T-cell (primary cell): ENCODE measurements at regions not wholly inside any gene's neighbourhood (a gene's known extent, or its start where the extent isn't known, plus 50 kb on each side); places are given as distances from the start of the nearest gene placed in this dataset.

Experiments used
- ATAC-seq, 4 experiments: fragments of 200-7000 bp in 3 of 4; fragments of 150-1000 bp in 1 of 4; cut with Tn5 transposase; replicated peaks in 1 of 4; 1 replicate in 3 of 4; 2 replicates in 1 of 4; pipeline ENCODE4 v1.10.0; 2021; ENCODE audit warnings: moderate library complexity in 3 of 4, mild to moderate bottlenecking in 2 of 4, moderate number of reproducible peaks in 1 of 4
- CTCF ChIA-PET, 2 donors: fragments of 300-600 bp; sonication (Branson Sonifier 250); formaldehyde crosslinking; loops; one replicate each; lab custom pipeline; 2022; ENCODE audit warnings: antibody characterized with exemption in 2 of 2; lab: Charles Lee
- POLR2A ChIA-PET, 2 donors: fragments of 300-600 bp; sonication (Branson Sonifier 250); formaldehyde crosslinking; loops; one replicate each; lab custom pipeline; 2022; ENCODE audit warnings: antibody characterized with exemption in 2 of 2; lab: Charles Lee
- DNase-seq, 35 experiments: peaks; one replicate each; pipeline versions ENCODE4 v3.0.0 to v3.0.0-alpha.2; 2013 to 2023
- H3K27ac ChIP-seq: one replicate; pipeline ENCODE4 v1.5.1; 2013; ENCODE audit warnings: low read length
- H3K27me3 ChIP-seq, 2 experiments: replicated peaks in 1 of 2; 1 replicate in 1 of 2; 2 replicates in 1 of 2; pipeline versions ENCODE4 v1.6.1 to v1.7.0; 2013; ENCODE audit warnings: low read length in 1 of 2, mixed read lengths in 1 of 2; ENCODE audit not compliant: control insufficient read depth in 2 of 2, insufficient read depth in 2 of 2; ENCODE audit errors: extremely low read depth in 1 of 2
- H3K36me3 ChIP-seq, 2 donors: 1 replicate in 1 of 2; 2 replicates in 1 of 2; pipeline versions ENCODE4 v1.6.1 to v1.7.0; 2013; ENCODE audit warnings: low read length in 1 of 2; ENCODE audit not compliant: control insufficient read depth in 2 of 2, insufficient read depth in 1 of 2; ENCODE audit errors: extremely low read depth in 1 of 2
- H3K4me1 ChIP-seq, 2 experiments: 1 replicate in 1 of 2; 2 replicates in 1 of 2; pipeline versions ENCODE4 v1.6.1 to v1.7.0; 2013; ENCODE audit warnings: low read length in 2 of 2, mixed read lengths in 1 of 2; ENCODE audit not compliant: insufficient read depth in 2 of 2, control insufficient read depth in 1 of 2; ENCODE audit errors: extremely low read depth in 1 of 2
- H3K4me3 ChIP-seq, 2 donors: 1 replicate in 1 of 2; 2 replicates in 1 of 2; pipeline versions ENCODE4 v1.5.1 to v1.7.0; 2013; ENCODE audit warnings: mild to moderate bottlenecking in 2 of 2, low read length in 1 of 2, moderate library complexity in 1 of 2; ENCODE audit not compliant: control insufficient read depth in 1 of 2; ENCODE audit errors: extremely low read depth in 1 of 2
- H3K9me3 ChIP-seq: 2 replicates; pipeline ENCODE4 v1.7.0; 2013
- H3K27ac Mint-ChIP-seq, 2 donors: one replicate each; pipeline ENCODE4 v1.8.0; 2020 to 2021; ENCODE audit warnings: mild to moderate bottlenecking in 2 of 2, mixed read lengths in 2 of 2
- H3K27me3 Mint-ChIP-seq, 2 donors: one replicate each; pipeline ENCODE4 v1.8.0; 2021 to 2022; ENCODE audit warnings: mixed read lengths in 2 of 2
- H3K36me3 Mint-ChIP-seq: one replicate; pipeline ENCODE4 v1.8.0; 2021; ENCODE audit warnings: mixed read lengths
- H3K4me1 Mint-ChIP-seq, 3 donors: one replicate each; pipeline ENCODE4 v1.8.0; 2020 to 2022; ENCODE audit warnings: mixed read lengths in 3 of 3, mild to moderate bottlenecking in 1 of 3
- H3K4me3 Mint-ChIP-seq, 3 donors: one replicate each; pipeline ENCODE4 v1.8.0; 2020 to 2022; ENCODE audit warnings: mild to moderate bottlenecking in 3 of 3, mixed read lengths in 3 of 3, moderate library complexity in 3 of 3
- H3K9me3 Mint-ChIP-seq, 3 donors: one replicate each; pipeline ENCODE4 v1.8.0; 2020 to 2022; ENCODE audit warnings: mixed read lengths in 3 of 3
- WGBS: methylation state at CpG from one replicate; pipeline ENCODE4 v1.1.5; 2013; ENCODE audit warnings: missing lambda C conversion rate; ENCODE audit not compliant: insufficient coverage; 5-methylcytosine and 5-hydroxymethylcytosine counted together

- no peaks in the 10 kb centered on the region for H3K4me1 ChIP-seq
- DNase-seq (no peak), ATAC-seq (no peak)
- ChIA-PET POLR2A (no interaction called here), CTCF (no interaction called here)
- Mint-ChIP-seq H3K9me3 (no peaks in the 10 kb centered on the region), H3K4me3 (no peak overlapping the region), H3K27me3 (peaks cover 19 to 22% of the 10 kb centered on the region in 2 donors), H3K27ac (no peak overlapping the region), H3K36me3 (no peaks in the 10 kb centered on the region), H3K4me1 (peaks cover 2 to 6% (median 5%) of the 10 kb centered on the region in 3 donors)
- H3K4me3 ChIP-seq, result no peak overlapping the region
- 56% methylated on average over 8 of the region's 9 CpGs for WGBS
- H3K9me3 ChIP-seq, result no peaks in the 10 kb centered on the region
- H3K36me3 ChIP-seq, result no peaks in the 10 kb centered on the region
- peaks cover 0 to 44% of the 10 kb centered on the region in 2 experiments for H3K27me3 ChIP-seq
- H3K27ac ChIP-seq, result no peak overlapping the region
Measured at GRCh38 chr12:111201036-111201435, 167.9 kb downstream of the PHETA1 start.

- ChIA-PET POLR2A (no interaction called here), CTCF (no interaction called here)
- peaks cover 15 to 31% of the 10 kb centered on the region in 2 donors for H3K27me3 Mint-ChIP-seq
- no peaks in the 10 kb centered on the region for H3K36me3 ChIP-seq
- peaks cover 0 to 50% of the 10 kb centered on the region in 2 experiments for H3K27me3 ChIP-seq
- H3K36me3 Mint-ChIP-seq, result no peaks in the 10 kb centered on the region
- H3K27ac ChIP-seq, result no peak overlapping the region
- H3K4me1 Mint-ChIP-seq, result peaks cover under 1 to 6% (median 2%) of the 10 kb centered on the region in 3 donors
- no peak overlapping the region for H3K4me3 Mint-ChIP-seq
- H3K4me3 ChIP-seq, result no peak overlapping the region
- ATAC-seq (no peak), DNase-seq (no peak)
- H3K9me3 Mint-ChIP-seq, result no peaks in the 10 kb centered on the region
- H3K4me1 ChIP-seq, result no peaks in the 10 kb centered on the region
- H3K9me3 ChIP-seq, result no peaks in the 10 kb centered on the region
- no peak overlapping the region for H3K27ac Mint-ChIP-seq
- WGBS, result 92% methylated on average over 4 of the region's 6 CpGs
Measured at GRCh38 chr12:111197376-111197944, 171.4 kb downstream of the PHETA1 start.

GRCh38 chr12:111196532-111196931 lies 172.4 kb downstream of the PHETA1 start:
- H3K4me3 ChIP-seq, result no peak overlapping the region
- DNase-seq (no peak), ATAC-seq (no peak)
- H3K4me1 ChIP-seq, result no peaks in the 10 kb centered on the region
- Mint-ChIP-seq H3K27me3 (peaks cover 13 to 30% of the 10 kb centered on the region in 2 donors), H3K4me3 (no peak overlapping the region), H3K36me3 (no peaks in the 10 kb centered on the region), H3K27ac (no peak overlapping the region), H3K4me1 (peaks cover 0 to 2% (median 0%) of the 10 kb centered on the region in 3 donors), H3K9me3 (no peaks in the 10 kb centered on the region)
- CTCF ChIA-PET, result no interaction called here
- no peaks in the 10 kb centered on the region for H3K9me3 ChIP-seq
- H3K27ac ChIP-seq, result no peak overlapping the region
- peaks cover 0 to 50% of the 10 kb centered on the region in 2 experiments for H3K27me3 ChIP-seq
- no peaks in the 10 kb centered on the region for H3K36me3 ChIP-seq
- POLR2A ChIA-PET, result no interaction called here
- no CpG with 5 or more reads among the region's 5 CpGs for whole genome bisulfite sequencing

DNA sequence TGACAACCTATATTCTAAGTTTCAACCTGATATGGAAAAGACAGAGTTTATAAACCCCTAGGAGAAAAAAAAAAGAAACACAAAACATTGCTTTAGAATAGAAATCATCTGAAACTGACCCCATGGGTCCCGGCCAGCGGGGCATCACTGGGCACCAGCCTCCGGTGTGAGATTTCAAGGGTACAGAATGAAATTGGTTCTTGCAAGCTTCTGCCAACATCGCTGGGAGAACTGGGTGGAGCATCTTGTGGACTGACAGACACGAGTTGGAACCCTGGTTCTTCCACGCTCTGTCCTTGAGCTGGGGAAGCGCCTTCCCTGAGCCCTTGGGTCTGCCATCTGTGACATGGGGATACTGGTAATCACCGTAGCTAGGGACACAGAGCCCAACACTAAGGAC lies 173.6 kb downstream of the PHETA1 start:
- Histone ChIP-seq H3K36me3 (no peaks in the 10 kb centered on the region), H3K4me1 (no peaks in the 10 kb centered on the region), H3K4me3 (no peak overlapping the region), H3K27ac (no peak overlapping the region), H3K9me3 (no peaks in the 10 kb centered on the region), H3K27me3 (peaks cover 0 to 47% of the 10 kb centered on the region in 2 experiments)
- H3K27me3 Mint-ChIP-seq, result peaks cover 4 to 26% of the 10 kb centered on the region in 2 donors
- no peaks in the 10 kb centered on the region for H3K4me1 Mint-ChIP-seq
- ChIA-PET CTCF (no interaction called here), POLR2A (no interaction called here)
- ATAC-seq (no peak), DNase-seq (no peak)
- no peak overlapping the region for H3K4me3 Mint-ChIP-seq
- H3K27ac Mint-ChIP-seq, result no peak overlapping the region
- no peaks in the 10 kb centered on the region for H3K9me3 Mint-ChIP-seq
- WGBS, result 80% methylated on average over 8 of the region's 8 CpGs
- H3K36me3 Mint-ChIP-seq, result no peaks in the 10 kb centered on the region

GRCh38 chr12:111194703-111195051 lies 174.2 kb downstream of the PHETA1 start:
- no peak overlapping the region for H3K4me3 ChIP-seq
- Mint-ChIP-seq H3K27me3 (peaks cover 4 to 23% of the 10 kb centered on the region in 2 donors), H3K36me3 (no peaks in the 10 kb centered on the region), H3K4me1 (no peaks in the 10 kb centered on the region), H3K9me3 (no peaks in the 10 kb centered on the region), H3K27ac (no peak overlapping the region), H3K4me3 (no peak overlapping the region)
- no peaks in the 10 kb centered on the region for H3K9me3 ChIP-seq
- no peaks in the 10 kb centered on the region for H3K4me1 ChIP-seq
- no peak overlapping the region for H3K27ac ChIP-seq
- 84% methylated on average over 9 of the region's 9 CpGs for WGBS
- peaks cover 0 to 45% of the 10 kb centered on the region in 2 experiments for H3K27me3 ChIP-seq
- POLR2A ChIA-PET, result no interaction called here
- no peaks in the 10 kb centered on the region for H3K36me3 ChIP-seq
- DNase-seq (no peak), ATAC-seq (no peak)
- CTCF ChIA-PET, result no interaction called here

GRCh38 chr12:111193977-111194702 lies 174.8 kb downstream of the PHETA1 start:
- Mint-ChIP-seq H3K9me3 (no peaks in the 10 kb centered on the region), H3K4me1 (no peaks in the 10 kb centered on the region), H3K36me3 (no peaks in the 10 kb centered on the region), H3K27ac (no peak overlapping the region), H3K4me3 (no peak overlapping the region), H3K27me3 (peaks cover 4 to 21% of the 10 kb centered on the region in 2 donors)
- Histone ChIP-seq H3K4me3 (no peak overlapping the region), H3K27ac (no peak overlapping the region), H3K9me3 (no peaks in the 10 kb centered on the region), H3K4me1 (no peaks in the 10 kb centered on the region), H3K36me3 (no peaks in the 10 kb centered on the region), H3K27me3 (peaks cover 0 to 40% of the 10 kb centered on the region in 2 experiments)
- no peak for ATAC-seq
- no peak for DNase-seq
- POLR2A ChIA-PET, result no interaction called here
- CTCF ChIA-PET, result no interaction called here
- 82% methylated on average over 15 of the region's 15 CpGs for WGBS
